Esophagus squamous epithelium (tissue), 4 donors: ENCODE measurements at regions not wholly inside any gene's neighbourhood (a gene's known extent, or its start where the extent isn't known, plus 50 kb on each side); places are given as distances from the start of the nearest gene placed in this dataset.

Experiments
- POLR2A ChIP-seq, 4 donors: fragments of 450-650 bp; IDR thresholded peaks; one replicate each; pipeline ENCODE4 v1.6.1; 2017; ENCODE audit warnings: antibody characterized with exemption in 4 of 4, mild to moderate bottlenecking in 4 of 4, moderate library complexity in 3 of 4
- TF ChIP-seq, protein P1 (sequence below), 6 experiments: fragments of 450-650 bp in 4 of 6; fragments of 200-600 bp in 2 of 6; sonication (generic) in 2 of 6; IDR thresholded peaks; one replicate each; pipeline ENCODE4 v1.5.1; 2016 to 2019; ENCODE audit warnings: antibody characterized with exemption in 6 of 6, mild to moderate bottlenecking in 4 of 6, moderate library complexity in 4 of 6

DNA sequence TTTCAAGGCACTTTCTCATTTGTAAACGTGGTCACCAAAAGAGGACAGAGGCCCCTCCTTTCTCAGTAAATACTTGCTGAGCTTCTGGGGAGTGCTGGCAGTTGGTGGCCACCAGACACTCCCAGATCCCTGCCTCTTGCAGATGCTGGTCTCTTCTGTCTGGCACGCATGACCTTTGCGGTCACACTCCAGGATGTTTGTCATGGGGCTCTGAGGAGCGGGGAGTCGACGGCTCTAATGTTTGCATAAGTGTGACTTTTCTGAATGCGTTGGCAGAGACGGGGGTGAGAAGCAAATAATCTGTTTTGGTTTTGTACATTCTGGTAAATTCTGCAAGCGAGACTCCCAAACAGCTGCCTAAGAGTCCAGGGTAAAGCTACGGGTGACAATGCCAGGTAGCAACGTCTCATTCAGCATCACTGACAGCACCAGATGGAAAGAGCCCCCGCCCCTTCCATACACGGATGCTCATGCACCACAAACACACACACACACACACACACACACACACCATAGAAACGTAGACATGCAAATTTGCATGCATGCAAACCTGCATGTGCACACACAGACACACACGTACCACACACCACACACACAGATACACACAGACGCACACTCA, 101.1 kb downstream of the YTHDF1 start:
- TF ChIP-seq, protein P1, sequence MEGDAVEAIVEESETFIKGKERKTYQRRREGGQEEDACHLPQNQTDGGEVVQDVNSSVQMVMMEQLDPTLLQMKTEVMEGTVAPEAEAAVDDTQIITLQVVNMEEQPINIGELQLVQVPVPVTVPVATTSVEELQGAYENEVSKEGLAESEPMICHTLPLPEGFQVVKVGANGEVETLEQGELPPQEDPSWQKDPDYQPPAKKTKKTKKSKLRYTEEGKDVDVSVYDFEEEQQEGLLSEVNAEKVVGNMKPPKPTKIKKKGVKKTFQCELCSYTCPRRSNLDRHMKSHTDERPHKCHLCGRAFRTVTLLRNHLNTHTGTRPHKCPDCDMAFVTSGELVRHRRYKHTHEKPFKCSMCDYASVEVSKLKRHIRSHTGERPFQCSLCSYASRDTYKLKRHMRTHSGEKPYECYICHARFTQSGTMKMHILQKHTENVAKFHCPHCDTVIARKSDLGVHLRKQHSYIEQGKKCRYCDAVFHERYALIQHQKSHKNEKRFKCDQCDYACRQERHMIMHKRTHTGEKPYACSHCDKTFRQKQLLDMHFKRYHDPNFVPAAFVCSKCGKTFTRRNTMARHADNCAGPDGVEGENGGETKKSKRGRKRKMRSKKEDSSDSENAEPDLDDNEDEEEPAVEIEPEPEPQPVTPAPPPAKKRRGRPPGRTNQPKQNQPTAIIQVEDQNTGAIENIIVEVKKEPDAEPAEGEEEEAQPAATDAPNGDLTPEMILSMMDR (IDR thresholded peaks at IDR 0.05): no peak
- TF ChIP-seq POLR2A (IDR thresholded peaks at IDR 0.05): no peak
